Colonic mucosa (tissue), 4 donors: ENCODE measurements at regions not wholly inside any gene's neighbourhood (a gene's known extent, or its start where the extent isn't known, plus 50 kb on each side); places are given as distances from the start of the nearest gene placed in this dataset.
A peak's percentile ranks its signal among the peaks of the same experiment; 100 is the strongest.

Experiments
- DNase-seq: peaks from one replicate; pipeline ENCODE4 v3.0.0-alpha.2; 2020
- H3K27ac ChIP-seq: fragments of 200-600 bp; one replicate; pipeline ENCODE4 v1.8.0; 2021
- H3K27me3 ChIP-seq: fragments of 200-600 bp; one replicate; pipeline ENCODE4 v1.8.0; 2021
- H3K36me3 ChIP-seq: fragments of 200-600 bp; one replicate; pipeline ENCODE4 v1.8.0; 2021
- H3K4me1 ChIP-seq: fragments of 200-600 bp; one replicate; pipeline ENCODE4 v1.8.0; 2021; ENCODE audit warnings: mild to moderate bottlenecking
- H3K4me3 ChIP-seq: fragments of 200-600 bp; one replicate; pipeline ENCODE4 v1.8.0; 2021
- H3K9ac ChIP-seq, 2 donors: one replicate each; pipeline ENCODE4 v1.7.0; 2013; ENCODE audit warnings: control low read depth in 2 of 2, low read depth in 2 of 2, low read length in 2 of 2
- H3K9me3 ChIP-seq: fragments of 200-600 bp; one replicate; pipeline ENCODE4 v1.8.0; 2021
- CTCF ChIP-seq: fragments of 200-600 bp; IDR thresholded peaks from one replicate; pipeline ENCODE4 v1.8.0; 2022; ENCODE audit warnings: antibody characterized with exemption, mild to moderate bottlenecking
- intact Hi-C: fragments of 100-400 bp; cut with DNase I; formaldehyde crosslinking; loops from one replicate; pipeline ENCODE4 v1.14.1; 2022
- donor health status: healthy.
- donor health status: DM: no; HTN: no; CAD: no.
- donor health status: DM: no; HTN: no; CAD: no.

- DNase-seq: no peak
- TF ChIP-seq CTCF: no peak
- Histone ChIP-seq H3K9me3 (no peaks in the 10 kb centered on the region), H3K4me1 (no peaks in the 10 kb centered on the region), H3K27ac (no peak overlapping the region), H3K27me3 (no peaks in the 10 kb centered on the region), H3K4me3 (no peak overlapping the region), H3K9ac (no peak overlapping the region), H3K36me3 (no peaks in the 10 kb centered on the region)
- intact Hi-C loops: no loop called here
Observed at GRCh38 chr17:12522336-12522735, 143.4 kb upstream of the MYOCD start.

- H3K9ac ChIP-seq: no peak overlapping the region
- intact Hi-C loops: no loop called here
- no peak overlapping the region for H3K27ac ChIP-seq
- H3K9me3 ChIP-seq: no peaks in the 10 kb centered on the region
- peak; percentile 52 for DNase-seq
- H3K36me3 ChIP-seq: no peaks in the 10 kb centered on the region
- no peak for TF ChIP-seq CTCF
- H3K27me3 ChIP-seq: no peaks in the 10 kb centered on the region
- H3K4me1 ChIP-seq: no peaks in the 10 kb centered on the region
- H3K4me3 ChIP-seq: no peak overlapping the region
Observed at GRCh38 chr17:12522743-12523183, 142.9 kb upstream of the MYOCD start.

GRCh38 chr17:12523244-12523643 is 142.4 kb upstream of the MYOCD start:
- no peak for DNase-seq
- Histone ChIP-seq H3K9ac (no peak overlapping the region), H3K9me3 (no peaks in the 10 kb centered on the region), H3K4me3 (no peak overlapping the region), H3K27ac (no peak overlapping the region), H3K36me3 (no peaks in the 10 kb centered on the region), H3K27me3 (no peaks in the 10 kb centered on the region), H3K4me1 (no peaks in the 10 kb centered on the region)
- intact Hi-C loops: no loop called here
- TF ChIP-seq CTCF: no peak

- H3K9ac ChIP-seq: no peak overlapping the region
- no peak overlapping the region for H3K27ac ChIP-seq
- no peaks in the 10 kb centered on the region for H3K4me1 ChIP-seq
- DNase-seq: no peak
- no peak overlapping the region for H3K4me3 ChIP-seq
- intact Hi-C loops: no loop called here
- no peaks in the 10 kb centered on the region for H3K9me3 ChIP-seq
- H3K36me3 ChIP-seq: no peaks in the 10 kb centered on the region
- TF ChIP-seq CTCF: no peak
- no peaks in the 10 kb centered on the region for H3K27me3 ChIP-seq
Observed at GRCh38 chr17:12528036-12528435, 137.7 kb upstream of the MYOCD start.

GRCh38 chr17:12530161-12530560 is 135.5 kb upstream of the MYOCD start:
- no peak overlapping the region for H3K4me3 ChIP-seq
- no peak overlapping the region for H3K27ac ChIP-seq
- no peaks in the 10 kb centered on the region for H3K36me3 ChIP-seq
- no peaks in the 10 kb centered on the region for H3K27me3 ChIP-seq
- no peaks in the 10 kb centered on the region for H3K4me1 ChIP-seq
- no peak overlapping the region for H3K9ac ChIP-seq
- DNase-seq: no peak
- TF ChIP-seq CTCF: no peak
- no peaks in the 10 kb centered on the region for H3K9me3 ChIP-seq
- intact Hi-C loops: no loop called here

- H3K4me3 ChIP-seq: no peak overlapping the region
- H3K27ac ChIP-seq: no peak overlapping the region
- no peak for DNase-seq
- TF ChIP-seq CTCF: no peak
- no peaks in the 10 kb centered on the region for H3K4me1 ChIP-seq
- H3K9me3 ChIP-seq: no peaks in the 10 kb centered on the region
- no peak overlapping the region for H3K9ac ChIP-seq
- no peaks in the 10 kb centered on the region for H3K36me3 ChIP-seq
- H3K27me3 ChIP-seq: no peaks in the 10 kb centered on the region
- intact Hi-C loops: no loop called here
Observed at GRCh38 chr17:12536021-12536420, 129.7 kb upstream of the MYOCD start.
